Trophoblast cell (in vitro differentiated cells and primary cell): ENCODE measurements at regions not wholly inside any gene's neighbourhood (a gene's known extent, or its start where the extent isn't known, plus 50 kb on each side); places are given as distances from the start of the nearest gene placed in this dataset.

Source experiments
- DNase-seq, 2 donors: peaks; one replicate each; pipeline ENCODE4 v3.0.0-alpha.2; 2016
- H2AFZ ChIP-seq: 2 replicates; pipeline ENCODE4 v1.6.1; 2013; ENCODE audit warnings: low read length, moderate library complexity, mild to moderate bottlenecking; ENCODE audit not compliant: insufficient read depth, poor library complexity
- H2AK5ac ChIP-seq: 2 replicates; pipeline ENCODE4 v1.6.1; 2013; ENCODE audit warnings: mild to moderate bottlenecking, low read length
- H2BK120ac ChIP-seq: 2 replicates; pipeline ENCODE4 v1.6.1; 2013; ENCODE audit warnings: low read length, mild to moderate bottlenecking, moderate library complexity; ENCODE audit not compliant: insufficient read depth, poor library complexity
- H2BK12ac ChIP-seq: 2 replicates; pipeline ENCODE4 v1.6.1; 2013; ENCODE audit warnings: mild to moderate bottlenecking, low read length, moderate library complexity
- H2BK5ac ChIP-seq: 2 replicates; pipeline ENCODE4 v1.6.1; 2013; ENCODE audit warnings: low read length, low read depth, moderate library complexity, mild to moderate bottlenecking; ENCODE audit not compliant: poor library complexity
- H3K14ac ChIP-seq: 2 replicates; pipeline ENCODE4 v1.6.1; 2013; ENCODE audit warnings: mild to moderate bottlenecking, low read length
- H3K18ac ChIP-seq: 2 replicates; pipeline ENCODE4 v1.6.1; 2013; ENCODE audit warnings: mild to moderate bottlenecking, low read length
- H3K23ac ChIP-seq: 2 replicates; pipeline ENCODE4 v1.6.1; 2013; ENCODE audit warnings: low read length
- H3K27ac ChIP-seq: 2 replicates; pipeline ENCODE4 v1.5.1; 2013; ENCODE audit warnings: low read depth, mild to moderate bottlenecking, inconsistent platforms, low read length, moderate library complexity
- H3K27me3 ChIP-seq: 2 replicates; pipeline ENCODE4 v1.6.1; 2013; ENCODE audit warnings: inconsistent platforms, mild to moderate bottlenecking, low read length, moderate library complexity; ENCODE audit not compliant: insufficient read depth
- H3K36me3 ChIP-seq, 2 experiments: 1 replicate in 1 of 2; 2 replicates in 1 of 2; pipeline ENCODE4 v1.6.1; 2013; ENCODE audit warnings: low read length in 2 of 2, mild to moderate bottlenecking in 2 of 2, moderate library complexity in 1 of 2; ENCODE audit not compliant: insufficient read depth in 2 of 2, control insufficient read depth in 1 of 2
- H3K4ac ChIP-seq: 2 replicates; pipeline ENCODE4 v1.6.1; 2013; ENCODE audit warnings: low read depth, mild to moderate bottlenecking, low read length, moderate library complexity
- H3K4me1 ChIP-seq, 2 experiments: 1 replicate in 1 of 2; 2 replicates in 1 of 2; pipeline ENCODE4 v1.6.1; 2013; ENCODE audit warnings: low read length in 2 of 2, mild to moderate bottlenecking in 2 of 2, moderate library complexity in 1 of 2; ENCODE audit not compliant: insufficient read depth in 2 of 2, control insufficient read depth in 1 of 2
- H3K4me2 ChIP-seq: 2 replicates; pipeline ENCODE4 v1.6.1; 2013; ENCODE audit warnings: inconsistent platforms, mild to moderate bottlenecking, low read length, moderate library complexity
- H3K4me3 ChIP-seq: 2 replicates; pipeline ENCODE4 v1.5.1; 2013; ENCODE audit warnings: mild to moderate bottlenecking, low read depth, low read length, inconsistent platforms
- H3K79me1 ChIP-seq: one replicate; pipeline ENCODE4 v1.6.1; 2013; ENCODE audit warnings: low read length
- H3K79me2 ChIP-seq: 2 replicates; pipeline ENCODE4 v1.6.1; 2013; ENCODE audit warnings: low read length, mild to moderate bottlenecking; ENCODE audit not compliant: control insufficient read depth, insufficient read depth, poor library complexity
- H3K9ac ChIP-seq: 2 replicates; pipeline ENCODE4 v1.6.1; 2013; ENCODE audit warnings: mild to moderate bottlenecking, low read length
- H3K9me3 ChIP-seq: 2 replicates; pipeline ENCODE4 v1.6.1; 2013; ENCODE audit warnings: low read depth, mild to moderate bottlenecking, control low read depth, inconsistent platforms, low read length; ENCODE audit not compliant: insufficient read depth
- H4K12ac ChIP-seq: 2 replicates; pipeline ENCODE4 v1.6.1; 2013; ENCODE audit warnings: low read depth, mild to moderate bottlenecking, low read length, moderate library complexity
- H4K8ac ChIP-seq: 2 replicates; pipeline ENCODE4 v1.6.1; 2013; ENCODE audit warnings: low read depth, mild to moderate bottlenecking, low read length, moderate library complexity
- H4K91ac ChIP-seq: one replicate; pipeline ENCODE4 v1.6.1; 2013; ENCODE audit warnings: low read depth, mild to moderate bottlenecking, low read length, moderate library complexity
- WGBS: extraction: QIAGEN DNeasy Blood & Tissue Kit; methylation state at CpG from one replicate; pipeline ENCODE4 v1.1.7; 2013; ENCODE audit warnings: missing lambda C conversion rate; ENCODE audit not compliant: insufficient read length, insufficient coverage; ENCODE audit errors: extremely low coverage; 5-methylcytosine and 5-hydroxymethylcytosine counted together

DNA sequence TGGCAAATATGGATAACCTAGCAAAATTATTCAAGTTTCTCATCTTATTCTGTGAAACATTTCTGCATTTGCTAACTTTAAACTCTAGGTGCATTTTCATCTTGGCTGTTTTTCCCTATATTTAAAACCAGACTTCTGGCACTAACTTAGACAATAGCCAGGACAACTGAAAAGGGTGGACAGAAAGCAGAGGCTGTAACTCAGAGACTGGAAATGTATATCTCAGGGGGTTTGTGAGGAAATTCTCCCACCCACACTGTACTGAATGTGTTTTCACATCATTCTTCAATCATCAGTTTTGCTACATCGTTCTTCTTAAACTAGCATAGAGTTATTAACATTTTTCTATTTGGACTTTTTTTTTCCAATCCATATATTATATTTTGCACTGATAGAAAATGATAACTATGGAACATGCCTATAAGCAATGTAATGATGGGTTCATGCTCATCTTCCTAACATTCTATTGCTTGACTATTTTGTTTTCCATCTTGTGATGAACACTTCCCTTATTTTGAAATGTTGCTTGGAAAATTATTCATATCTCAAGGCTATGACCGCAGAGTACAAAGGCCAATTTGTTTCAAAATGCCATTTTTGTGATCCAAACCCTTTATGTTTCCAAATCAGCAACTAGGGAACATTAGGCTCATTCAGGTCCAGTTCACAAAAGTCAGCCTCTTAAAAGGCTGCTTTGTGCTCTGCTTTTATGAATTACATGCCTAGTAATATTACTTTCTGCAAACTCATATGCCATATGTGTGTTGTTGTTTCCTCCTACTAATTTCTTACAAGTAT, 125.8 kb upstream of the CDH19 start:
- Histone ChIP-seq H3K4ac (no peak overlapping the region), H4K91ac (no peak overlapping the region), H2AFZ (no peak overlapping the region), H3K4me3 (no peak overlapping the region), H2BK12ac (no peak overlapping the region), H3K23ac (no peak overlapping the region), H3K27me3 (no peaks in the 10 kb centered on the region), H3K9me3 (no peaks in the 10 kb centered on the region), H3K79me2 (no peaks in the 10 kb centered on the region), H3K36me3 (no peaks in the 10 kb centered on the region), H2BK5ac (no peak overlapping the region), H3K9ac (no peak overlapping the region), H3K79me1 (no peaks in the 10 kb centered on the region), H3K14ac (no peak overlapping the region), H3K4me2 (no peak overlapping the region), H3K4me1 (no peaks in the 10 kb centered on the region), H2BK120ac (no peak overlapping the region), H3K18ac (no peak overlapping the region), H3K27ac (no peak overlapping the region), H4K12ac (no peak overlapping the region), H4K8ac (no peak overlapping the region), H2AK5ac (no peak overlapping the region)
- DNase-seq, result no peak
- WGBS, result no CpG with 5 or more reads among the region's 2 CpGs

DNA sequence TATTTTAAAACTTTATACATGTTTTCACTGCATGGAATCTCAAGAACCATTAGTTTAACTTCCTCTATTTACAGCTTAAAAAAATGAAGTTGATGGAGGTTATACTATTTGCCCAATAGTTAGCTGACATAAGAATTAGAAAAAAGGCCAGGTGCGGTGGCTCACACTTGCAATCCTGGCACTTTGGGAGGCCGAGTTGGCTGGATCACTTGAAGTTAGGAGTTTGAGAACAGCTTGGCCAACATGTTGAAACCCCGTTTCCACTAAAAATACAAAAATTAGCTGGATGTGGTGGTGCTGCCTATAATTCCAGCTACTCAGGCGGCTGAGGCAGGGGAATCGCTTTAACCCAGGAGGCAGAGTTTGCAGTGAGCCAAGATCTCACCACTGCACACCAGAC, 125.1 kb upstream of the CDH19 start:
- WGBS, result no CpG with 5 or more reads among the region's 5 CpGs
- Histone ChIP-seq H4K12ac (no peak overlapping the region), H2BK5ac (no peak overlapping the region), H2BK12ac (no peak overlapping the region), H3K18ac (no peak overlapping the region), H3K79me1 (no peaks in the 10 kb centered on the region), H4K91ac (no peak overlapping the region), H3K23ac (no peak overlapping the region), H3K9ac (no peak overlapping the region), H3K4me3 (no peak overlapping the region), H3K4ac (no peak overlapping the region), H2AFZ (no peak overlapping the region), H3K4me2 (no peak overlapping the region), H2BK120ac (no peak overlapping the region), H3K79me2 (no peaks in the 10 kb centered on the region), H4K8ac (no peak overlapping the region), H3K27me3 (no peaks in the 10 kb centered on the region), H3K36me3 (no peaks in the 10 kb centered on the region), H3K9me3 (no peaks in the 10 kb centered on the region), H3K4me1 (no peaks in the 10 kb centered on the region), H3K27ac (no peak overlapping the region), H3K14ac (no peak overlapping the region), H2AK5ac (no peak overlapping the region)
- no peak for DNase-seq

DNA sequence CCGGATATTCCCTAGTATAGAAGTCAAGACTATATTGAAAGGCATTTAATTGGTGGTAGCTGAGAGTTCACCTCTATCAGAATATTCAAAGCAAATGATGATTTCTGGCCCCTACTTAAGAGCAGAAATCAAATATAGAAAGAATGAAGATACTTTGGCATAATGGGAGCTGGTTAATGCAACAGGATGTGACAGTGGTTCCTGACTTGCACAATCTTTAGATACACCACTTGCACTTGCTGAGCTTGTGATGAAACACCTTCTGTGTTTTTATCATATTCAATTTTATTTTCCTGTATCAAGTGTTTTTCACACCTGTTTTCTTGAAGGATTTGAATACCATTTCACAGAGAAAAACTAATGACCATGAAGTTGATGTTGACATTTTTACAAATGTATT, 124.1 kb upstream of the CDH19 start:
- Histone ChIP-seq H2AK5ac (no peak overlapping the region), H3K14ac (no peak overlapping the region), H2AFZ (no peak overlapping the region), H3K23ac (no peak overlapping the region), H3K27me3 (no peaks in the 10 kb centered on the region), H2BK5ac (no peak overlapping the region), H2BK120ac (no peak overlapping the region), H4K91ac (no peak overlapping the region), H3K4me1 (no peaks in the 10 kb centered on the region), H3K4me3 (no peak overlapping the region), H4K8ac (no peak overlapping the region), H3K9ac (no peak overlapping the region), H3K18ac (no peak overlapping the region), H3K36me3 (no peaks in the 10 kb centered on the region), H3K4ac (no peak overlapping the region), H2BK12ac (no peak overlapping the region), H3K79me2 (no peaks in the 10 kb centered on the region), H3K79me1 (no peaks in the 10 kb centered on the region), H4K12ac (no peak overlapping the region), H3K27ac (no peak overlapping the region), H3K4me2 (no peak overlapping the region), H3K9me3 (no peaks in the 10 kb centered on the region)
- WGBS, result no CpG with 5 or more reads among the region's 1 CpG
- DNase-seq, result no peak

DNA sequence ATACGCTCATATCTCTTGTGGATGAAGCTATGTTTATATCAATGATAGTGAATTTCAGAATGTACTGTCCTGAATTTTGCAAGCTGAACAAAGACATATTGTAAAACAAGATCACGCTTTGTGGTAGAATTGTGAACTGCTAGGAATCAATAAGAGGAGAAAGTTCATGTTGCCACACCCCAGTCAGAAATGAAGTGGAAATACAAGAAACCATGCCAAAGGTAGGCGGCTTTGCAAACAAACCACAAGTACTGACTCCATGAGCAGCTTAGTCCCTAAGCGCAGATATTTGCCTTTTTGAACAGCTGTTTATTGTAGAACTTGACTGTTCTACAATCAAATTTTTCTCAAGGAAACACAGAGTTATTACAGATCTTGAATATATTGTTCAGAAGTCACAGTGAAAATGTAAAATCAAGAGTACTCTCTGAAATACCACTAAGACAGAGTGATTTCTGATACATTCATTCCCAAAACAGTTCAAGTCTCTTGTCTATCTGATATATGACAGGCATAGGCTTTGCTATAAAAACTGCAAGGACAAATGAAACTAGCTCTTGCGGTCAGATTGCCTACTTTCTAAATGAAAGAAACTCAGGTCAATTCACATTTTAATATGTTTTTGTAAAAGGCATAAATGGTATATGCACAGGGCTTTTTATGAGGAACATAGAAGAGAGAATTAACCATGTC, 120.9 kb upstream of the CDH19 start:
- Histone ChIP-seq H3K36me3 (no peaks in the 10 kb centered on the region), H3K4me1 (no peaks in the 10 kb centered on the region), H4K8ac (no peak overlapping the region), H3K4ac (no peak overlapping the region), H3K14ac (no peak overlapping the region), H2AFZ (no peak overlapping the region), H3K79me1 (no peaks in the 10 kb centered on the region), H2BK12ac (no peak overlapping the region), H3K18ac (no peak overlapping the region), H3K4me2 (no peak overlapping the region), H3K9ac (no peak overlapping the region), H3K23ac (no peak overlapping the region), H2AK5ac (no peak overlapping the region), H3K9me3 (no peaks in the 10 kb centered on the region), H3K27me3 (no peaks in the 10 kb centered on the region), H3K27ac (no peak overlapping the region), H2BK5ac (no peak overlapping the region), H3K4me3 (no peak overlapping the region), H4K91ac (no peak overlapping the region), H3K79me2 (no peaks in the 10 kb centered on the region), H4K12ac (no peak overlapping the region), H2BK120ac (no peak overlapping the region)
- WGBS, result no CpG with 5 or more reads among the region's 5 CpGs
- DNase-seq, result no peak
